PFSK-1 (cell line): ENCODE measurements at regions not wholly inside any gene's neighbourhood (a gene's known extent, or its start where the extent isn't known, plus 50 kb on each side); places are given as distances from the start of the nearest gene placed in this dataset.

Source experiments
- FOXP2 ChIP-seq: optimal IDR thresholded peaks from 2 replicates; pipeline ENCODE3; 2011; ENCODE audit warnings: borderline replicate concordance, control low read depth, inconsistent platforms; ENCODE audit not compliant: insufficient read depth; ENCODE audit errors: extremely low read length, extremely low read depth
- POLR2AphosphoS5 ChIP-seq: IDR thresholded peaks from 2 replicates; pipeline ENCODE4 v1.6.1; 2012; ENCODE audit warnings: low read depth, mild to moderate bottlenecking, control low read depth, low read length, moderate library complexity
- SIN3A ChIP-seq: IDR thresholded peaks from 2 replicates; pipeline ENCODE4 v1.6.1; 2012; ENCODE audit warnings: mild to moderate bottlenecking, low read length, moderate library complexity, borderline replicate concordance; ENCODE audit not compliant: insufficient read depth
- TAF1 ChIP-seq: IDR thresholded peaks from 2 replicates; pipeline ENCODE4 v1.6.1; 2012; ENCODE audit warnings: low read length, control low read depth, borderline replicate concordance; ENCODE audit not compliant: insufficient read depth
- TF ChIP-seq, protein P1 (sequence below), 2 experiments: IDR thresholded peaks; 2 replicates each; pipeline versions ENCODE4 v1.6.1 to v1.8.0; 2011 to 2012; ENCODE audit warnings: low read depth in 2 of 2, low read length in 2 of 2, control low read depth in 1 of 2, inconsistent platforms in 1 of 2, mild to moderate bottlenecking in 1 of 2, moderate library complexity in 1 of 2; ENCODE audit not compliant: insufficient read depth in 1 of 2

DNA sequence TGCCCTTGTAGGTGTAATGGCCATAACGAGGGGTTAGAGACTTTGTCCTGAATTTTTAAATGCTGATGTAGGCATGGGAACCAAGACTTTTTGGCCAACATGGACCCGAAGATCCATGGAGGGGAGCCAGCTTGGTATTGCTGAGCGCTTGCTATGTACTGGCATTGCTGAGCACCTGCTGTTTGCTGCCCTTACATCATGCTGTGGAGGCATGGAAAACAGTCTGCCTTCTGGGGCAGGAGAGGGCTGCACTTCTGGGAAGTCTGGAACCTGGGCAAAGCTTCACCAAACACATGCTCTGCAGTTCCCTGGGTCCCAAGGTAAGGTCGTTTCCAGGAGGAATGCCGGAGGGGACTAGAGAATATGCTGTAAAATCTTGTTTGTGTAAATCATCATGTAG is 86.3 kb upstream of the CNIH3 start:
- no peak for TF ChIP-seq SIN3A
- no peak for TF ChIP-seq POLR2AphosphoS5
- TF ChIP-seq, protein P1, sequence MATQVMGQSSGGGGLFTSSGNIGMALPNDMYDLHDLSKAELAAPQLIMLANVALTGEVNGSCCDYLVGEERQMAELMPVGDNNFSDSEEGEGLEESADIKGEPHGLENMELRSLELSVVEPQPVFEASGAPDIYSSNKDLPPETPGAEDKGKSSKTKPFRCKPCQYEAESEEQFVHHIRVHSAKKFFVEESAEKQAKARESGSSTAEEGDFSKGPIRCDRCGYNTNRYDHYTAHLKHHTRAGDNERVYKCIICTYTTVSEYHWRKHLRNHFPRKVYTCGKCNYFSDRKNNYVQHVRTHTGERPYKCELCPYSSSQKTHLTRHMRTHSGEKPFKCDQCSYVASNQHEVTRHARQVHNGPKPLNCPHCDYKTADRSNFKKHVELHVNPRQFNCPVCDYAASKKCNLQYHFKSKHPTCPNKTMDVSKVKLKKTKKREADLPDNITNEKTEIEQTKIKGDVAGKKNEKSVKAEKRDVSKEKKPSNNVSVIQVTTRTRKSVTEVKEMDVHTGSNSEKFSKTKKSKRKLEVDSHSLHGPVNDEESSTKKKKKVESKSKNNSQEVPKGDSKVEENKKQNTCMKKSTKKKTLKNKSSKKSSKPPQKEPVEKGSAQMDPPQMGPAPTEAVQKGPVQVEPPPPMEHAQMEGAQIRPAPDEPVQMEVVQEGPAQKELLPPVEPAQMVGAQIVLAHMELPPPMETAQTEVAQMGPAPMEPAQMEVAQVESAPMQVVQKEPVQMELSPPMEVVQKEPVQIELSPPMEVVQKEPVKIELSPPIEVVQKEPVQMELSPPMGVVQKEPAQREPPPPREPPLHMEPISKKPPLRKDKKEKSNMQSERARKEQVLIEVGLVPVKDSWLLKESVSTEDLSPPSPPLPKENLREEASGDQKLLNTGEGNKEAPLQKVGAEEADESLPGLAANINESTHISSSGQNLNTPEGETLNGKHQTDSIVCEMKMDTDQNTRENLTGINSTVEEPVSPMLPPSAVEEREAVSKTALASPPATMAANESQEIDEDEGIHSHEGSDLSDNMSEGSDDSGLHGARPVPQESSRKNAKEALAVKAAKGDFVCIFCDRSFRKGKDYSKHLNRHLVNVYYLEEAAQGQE (IDR thresholded peaks at IDR 0.05; ENCODE audit: insufficient read depth in 1 of 2, low read depth in 2 of 2, low read length in 2 of 2), result no peak
- TF ChIP-seq TAF1, result no peak
- no peak for TF ChIP-seq FOXP2
